ENCODE measurements at regions not wholly inside any gene's neighbourhood (a gene's known extent, or its start where the extent isn't known, plus 50 kb on each side); places are given as distances from the start of the nearest gene placed in this dataset.

DNA sequence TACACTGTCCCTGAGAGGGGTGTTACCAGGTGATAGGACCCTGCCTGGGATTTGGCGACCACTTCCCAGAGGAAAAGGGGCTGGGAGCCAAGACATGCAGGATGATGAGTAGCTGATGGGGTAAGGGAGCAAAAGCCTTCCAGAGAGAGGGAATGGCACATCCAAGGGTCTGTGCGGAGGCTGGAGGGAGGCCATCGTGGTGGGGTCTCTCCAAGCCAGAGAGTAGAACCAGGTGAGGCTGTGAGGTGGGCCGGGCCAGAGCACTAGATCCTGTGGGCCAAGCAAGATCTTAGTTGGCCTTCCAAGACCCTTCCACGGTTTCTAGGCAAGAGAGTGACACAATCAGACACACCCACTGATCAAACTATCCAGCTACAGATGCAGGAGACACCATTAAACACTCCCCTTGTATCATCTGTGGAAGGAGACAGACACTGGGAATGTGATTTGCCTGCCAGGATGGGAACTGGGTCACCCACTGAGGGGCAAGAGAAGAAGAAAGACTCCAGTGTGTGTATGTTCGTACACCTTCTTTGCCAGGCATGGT is 128.9 kb downstream of the BANF2 start:
- Histone ChIP-seq H3K27ac (no peak overlapping the region), H3K4me3 (no peak overlapping the region), H3K36me3 (no peaks in the 10 kb centered on the region), H3K27me3 (no peaks in the 10 kb centered on the region), H3K9me3 (no peaks in the 10 kb centered on the region), H3K4me1 (peaks cover 0 to 7% (median 0%) of the 10 kb centered on the region in 3 donors)
- DNase-seq = no peak
- WGBS, 2 donors = 72 to 84% methylated on average over 4 to 6 of the region's 6 CpGs
- intact Hi-C loops (cut with DNase I) = no loop called here
- TF ChIP-seq, protein P1, sequence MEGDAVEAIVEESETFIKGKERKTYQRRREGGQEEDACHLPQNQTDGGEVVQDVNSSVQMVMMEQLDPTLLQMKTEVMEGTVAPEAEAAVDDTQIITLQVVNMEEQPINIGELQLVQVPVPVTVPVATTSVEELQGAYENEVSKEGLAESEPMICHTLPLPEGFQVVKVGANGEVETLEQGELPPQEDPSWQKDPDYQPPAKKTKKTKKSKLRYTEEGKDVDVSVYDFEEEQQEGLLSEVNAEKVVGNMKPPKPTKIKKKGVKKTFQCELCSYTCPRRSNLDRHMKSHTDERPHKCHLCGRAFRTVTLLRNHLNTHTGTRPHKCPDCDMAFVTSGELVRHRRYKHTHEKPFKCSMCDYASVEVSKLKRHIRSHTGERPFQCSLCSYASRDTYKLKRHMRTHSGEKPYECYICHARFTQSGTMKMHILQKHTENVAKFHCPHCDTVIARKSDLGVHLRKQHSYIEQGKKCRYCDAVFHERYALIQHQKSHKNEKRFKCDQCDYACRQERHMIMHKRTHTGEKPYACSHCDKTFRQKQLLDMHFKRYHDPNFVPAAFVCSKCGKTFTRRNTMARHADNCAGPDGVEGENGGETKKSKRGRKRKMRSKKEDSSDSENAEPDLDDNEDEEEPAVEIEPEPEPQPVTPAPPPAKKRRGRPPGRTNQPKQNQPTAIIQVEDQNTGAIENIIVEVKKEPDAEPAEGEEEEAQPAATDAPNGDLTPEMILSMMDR (IDR thresholded peaks at IDR 0.05) = no peak
- no peak for TF ChIP-seq POLR2A (IDR thresholded peaks at IDR 0.05)

DNA sequence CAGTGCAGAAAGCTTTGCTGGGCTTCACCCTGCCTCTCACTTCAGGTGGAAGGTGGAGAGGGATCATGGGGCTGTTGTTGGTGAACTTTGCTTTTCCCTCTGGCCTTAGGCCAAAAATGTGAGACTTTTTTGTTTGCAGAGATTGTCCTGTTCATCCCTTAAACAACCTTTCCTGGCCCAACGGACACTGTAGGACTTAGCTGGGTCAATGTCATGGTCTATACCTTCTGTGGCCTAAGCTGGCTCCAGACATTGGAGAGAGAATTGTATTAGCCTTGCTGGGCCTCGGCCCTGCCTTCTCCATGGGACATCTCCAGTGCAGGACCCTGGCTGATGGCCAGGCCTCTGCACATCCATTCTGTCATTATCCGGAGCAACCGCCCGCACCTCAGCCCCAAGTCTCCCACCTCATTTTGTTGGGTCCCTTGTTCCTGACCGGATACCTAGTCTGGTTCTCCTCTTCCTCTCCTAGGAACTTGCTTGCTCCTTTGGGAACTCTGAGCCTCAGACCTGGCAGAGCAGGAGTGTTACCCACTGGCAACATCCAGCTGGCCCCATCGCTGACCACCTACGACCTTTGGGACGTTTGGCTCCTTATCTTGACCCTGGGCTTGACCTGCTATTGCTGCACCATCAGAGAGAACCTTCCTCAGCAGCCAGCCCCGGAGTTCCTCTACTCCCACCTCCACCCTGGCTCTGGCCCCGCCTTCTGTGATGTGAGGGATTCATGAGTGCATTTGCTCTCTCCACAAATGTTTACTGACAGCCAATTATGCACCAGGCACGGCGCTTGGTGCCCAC is 128.2 kb downstream of the BANF2 start:
- no peaks in the 10 kb centered on the region for H3K27me3 ChIP-seq
- DNase-seq = no peak
- no peaks in the 10 kb centered on the region for H3K9me3 ChIP-seq
- intact Hi-C loops (cut with DNase I) = no loop called here
- H3K27ac ChIP-seq = no peak overlapping the region
- no peaks in the 10 kb centered on the region for H3K36me3 ChIP-seq
- no peak for TF ChIP-seq POLR2A (IDR thresholded peaks at IDR 0.05)
- TF ChIP-seq, protein P1 (IDR thresholded peaks at IDR 0.05) = no peak
- no peak overlapping the region for H3K4me3 ChIP-seq
- 66 to 79% methylated on average over 7 to 13 of the region's 13 CpGs for WGBS, 2 donors
- peaks cover 0 to 7% (median 0%) of the 10 kb centered on the region in 3 donors for H3K4me1 ChIP-seq

GRCh38 chr20:17827079-17827478 is 127.3 kb downstream of the BANF2 start:
- Histone ChIP-seq H3K4me3 (no peak overlapping the region), H3K4me1 (peaks cover 0 to 7% (median 0%) of the 10 kb centered on the region in 3 donors), H3K27ac (no peak overlapping the region), H3K9me3 (no peaks in the 10 kb centered on the region), H3K27me3 (no peaks in the 10 kb centered on the region), H3K36me3 (no peaks in the 10 kb centered on the region)
- WGBS, 2 donors = 81 to 92% methylated on average over 4 of the region's 4 CpGs
- intact Hi-C loops (cut with DNase I) = no loop called here
- TF ChIP-seq POLR2A (IDR thresholded peaks at IDR 0.05) = no peak
- TF ChIP-seq, protein P1 (IDR thresholded peaks at IDR 0.05) = no peak
- DNase-seq = no peak

DNA sequence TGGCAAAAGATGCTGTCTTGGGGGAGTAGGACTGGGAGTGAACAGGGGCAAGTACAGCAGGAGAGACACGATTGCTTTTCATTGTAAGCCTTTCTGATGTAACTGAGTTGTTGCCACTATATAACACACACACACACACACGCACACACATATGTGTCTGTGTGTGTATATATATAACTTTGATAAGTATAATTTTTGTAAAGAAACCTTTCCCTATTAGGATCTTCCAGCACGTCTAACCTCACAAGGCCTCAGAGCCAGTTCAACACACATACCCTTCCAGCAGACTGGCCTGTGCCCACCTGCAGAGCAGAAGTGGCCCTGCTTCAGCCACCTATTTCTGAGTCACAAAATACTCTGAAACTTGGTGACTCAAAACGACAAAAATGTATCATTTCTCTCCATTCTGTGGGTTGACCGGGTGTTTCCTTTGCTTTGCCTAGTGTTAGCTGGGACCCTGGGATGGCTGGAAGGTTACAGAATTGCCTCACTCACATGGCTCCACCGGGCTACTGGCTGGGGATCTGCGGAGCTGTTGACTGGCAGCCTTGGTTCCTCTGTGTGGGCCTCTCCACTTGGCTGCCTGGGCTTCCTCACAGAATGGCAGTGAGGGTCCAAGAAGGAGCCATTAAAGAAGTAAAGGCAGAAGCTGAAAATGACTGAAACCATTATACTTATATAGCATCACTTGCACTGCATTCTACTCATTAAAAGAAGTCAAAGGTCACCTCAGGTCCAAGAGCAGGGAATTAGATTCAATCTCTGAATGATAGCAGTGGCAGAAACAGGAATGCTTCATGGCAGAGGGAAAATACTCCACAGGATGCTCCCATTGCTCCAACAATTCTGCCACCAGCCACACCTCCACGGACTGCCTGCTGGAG is 126.4 kb downstream of the BANF2 start:
- TF ChIP-seq POLR2A (IDR thresholded peaks at IDR 0.05) = no peak
- TF ChIP-seq, protein P1 (IDR thresholded peaks at IDR 0.05) = no peak
- no peaks in the 10 kb centered on the region for H3K27me3 ChIP-seq
- H3K4me1 ChIP-seq = peaks cover 0 to 10% (median 0%) of the 10 kb centered on the region in 3 donors
- DNase-seq = no peak
- WGBS, 2 donors = 71 to 81% methylated on average over 7 to 8 of the region's 8 CpGs
- no peaks in the 10 kb centered on the region for H3K9me3 ChIP-seq
- intact Hi-C loops (cut with DNase I) = no loop called here
- no peaks in the 10 kb centered on the region for H3K36me3 ChIP-seq
- no peak overlapping the region for H3K27ac ChIP-seq
- no peak overlapping the region for H3K4me3 ChIP-seq
